T-helper 17 cell (primary cell): ENCODE measurements at regions not wholly inside any gene's neighbourhood (a gene's known extent, or its start where the extent isn't known, plus 50 kb on each side); places are given as distances from the start of the nearest gene placed in this dataset.

Experiments
- ATAC-seq: fragments of 150-1000 bp; cut with Tn5 transposase; 2 replicates; pipeline ENCODE4 v1.10.0; 2021; ENCODE audit warnings: mild to moderate bottlenecking, moderate library complexity
- DNase-seq, 3 donors: peaks; one replicate each; pipeline versions ENCODE4 v3.0.0 to v3.0.0-alpha.2; 2020 to 2021
- H3K9me3 ChIP-seq: one replicate; pipeline ENCODE4 v1.7.0; 2013; ENCODE audit warnings: low read length, mild to moderate bottlenecking; ENCODE audit not compliant: control insufficient read depth, poor library complexity, severe bottlenecking
- H3K27ac Mint-ChIP-seq: one replicate; pipeline ENCODE4 v1.8.0; 2022; ENCODE audit warnings: mild to moderate bottlenecking, moderate library complexity, mixed read lengths
- H3K27me3 Mint-ChIP-seq: one replicate; pipeline ENCODE4 v1.8.0; 2022; ENCODE audit warnings: mixed read lengths
- H3K36me3 Mint-ChIP-seq: one replicate; pipeline ENCODE4 v1.8.0; 2022; ENCODE audit warnings: low read depth, mixed read lengths
- H3K4me1 Mint-ChIP-seq: one replicate; pipeline ENCODE4 v1.8.0; 2022; ENCODE audit warnings: mild to moderate bottlenecking, mixed read lengths
- H3K4me3 Mint-ChIP-seq: one replicate; pipeline ENCODE4 v1.8.0; 2022; ENCODE audit warnings: mild to moderate bottlenecking, moderate library complexity, mixed read lengths

- Mint-ChIP-seq H3K27ac (no peak overlapping the region), H3K36me3 (no peaks in the 10 kb centered on the region), H3K4me3 (no peak overlapping the region), H3K4me1 (no peaks in the 10 kb centered on the region), H3K27me3 (peaks cover 11% of the 10 kb centered on the region)
- no peaks in the 10 kb centered on the region for H3K9me3 ChIP-seq
- DNase-seq (no peak), ATAC-seq (no peak)
These were observed 223.0 kb downstream of the AUH start for GRCh38 chr9:91138760-91139159.

DNA sequence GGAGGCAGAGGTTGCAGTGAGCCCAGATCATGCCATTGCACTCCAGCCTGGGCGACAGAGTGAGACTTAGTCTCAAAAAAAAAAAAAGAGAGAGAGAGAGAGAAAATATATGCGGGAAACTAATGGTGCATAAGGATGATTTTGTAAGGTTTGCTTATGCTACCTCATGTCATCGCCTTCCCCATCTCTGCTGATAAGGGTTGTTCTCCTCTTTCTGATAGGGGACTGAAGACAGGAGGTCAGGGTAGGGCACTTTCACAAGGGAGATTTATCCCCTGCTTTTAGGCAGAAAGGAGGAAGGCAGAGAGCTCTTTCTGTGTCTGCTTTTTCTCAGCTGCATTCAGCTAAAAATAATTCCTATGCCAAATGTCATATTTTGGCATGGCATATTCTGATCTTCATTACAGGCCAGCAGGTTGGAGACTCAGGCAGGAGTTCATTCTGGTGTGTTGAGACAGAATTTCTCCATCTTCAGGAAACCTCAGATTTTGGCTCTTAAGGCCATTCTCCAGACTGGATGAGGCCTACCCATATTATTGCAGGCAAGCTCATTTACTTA, 220.2 kb downstream of the AUH start:
- H3K4me3 Mint-ChIP-seq = no peak overlapping the region
- no peak overlapping the region for H3K27ac Mint-ChIP-seq
- ATAC-seq (no peak), DNase-seq (no peak)
- H3K27me3 Mint-ChIP-seq = no peaks in the 10 kb centered on the region
- no peaks in the 10 kb centered on the region for H3K36me3 Mint-ChIP-seq
- H3K4me1 Mint-ChIP-seq = peaks cover 4% of the 10 kb centered on the region
- H3K9me3 ChIP-seq = no peaks in the 10 kb centered on the region

- H3K9me3 ChIP-seq = no peaks in the 10 kb centered on the region
- Mint-ChIP-seq H3K27ac (no peak overlapping the region), H3K4me1 (peaks cover 14% of the 10 kb centered on the region), H3K36me3 (peaks cover 2% of the 10 kb centered on the region), H3K4me3 (no peak overlapping the region), H3K27me3 (no peaks in the 10 kb centered on the region)
- ATAC-seq (no peak), DNase-seq (no peak)
These were observed 218.6 kb downstream of the AUH start for GRCh38 chr9:91143162-91143561.

GRCh38 chr9:91143642-91144041, 218.1 kb downstream of the AUH start:
- ATAC-seq (no peak), DNase-seq (no peak)
- Mint-ChIP-seq H3K4me1 (peaks cover 15% of the 10 kb centered on the region), H3K27ac (no peak overlapping the region), H3K4me3 (no peak overlapping the region), H3K27me3 (no peaks in the 10 kb centered on the region), H3K36me3 (peaks cover 3% of the 10 kb centered on the region)
- H3K9me3 ChIP-seq = no peaks in the 10 kb centered on the region

DNA sequence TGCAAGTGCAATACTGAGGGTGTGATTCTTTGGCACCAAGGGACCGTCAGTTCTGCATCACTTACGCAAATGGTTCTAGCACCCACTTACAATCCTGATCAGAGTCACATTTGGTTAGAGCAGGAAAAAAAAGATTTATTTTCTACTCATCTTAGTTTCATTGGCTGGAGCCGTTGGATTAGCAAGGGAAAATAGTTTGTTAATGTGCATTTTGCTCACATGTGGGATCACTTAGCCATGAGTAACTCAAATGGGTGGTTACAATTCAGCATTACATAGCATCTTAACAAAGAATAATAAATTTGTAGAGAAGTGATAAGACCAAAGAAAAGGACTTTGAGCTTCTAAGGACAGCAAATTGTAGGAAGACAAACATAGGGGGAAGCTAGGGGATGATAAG, 216.9 kb downstream of the AUH start:
- Mint-ChIP-seq H3K27ac (no peak overlapping the region), H3K4me3 (no peak overlapping the region), H3K36me3 (peaks cover 3% of the 10 kb centered on the region), H3K4me1 (peaks cover 15% of the 10 kb centered on the region), H3K27me3 (no peaks in the 10 kb centered on the region)
- H3K9me3 ChIP-seq = no peaks in the 10 kb centered on the region
- ATAC-seq = no peak
- no peak for DNase-seq

DNA sequence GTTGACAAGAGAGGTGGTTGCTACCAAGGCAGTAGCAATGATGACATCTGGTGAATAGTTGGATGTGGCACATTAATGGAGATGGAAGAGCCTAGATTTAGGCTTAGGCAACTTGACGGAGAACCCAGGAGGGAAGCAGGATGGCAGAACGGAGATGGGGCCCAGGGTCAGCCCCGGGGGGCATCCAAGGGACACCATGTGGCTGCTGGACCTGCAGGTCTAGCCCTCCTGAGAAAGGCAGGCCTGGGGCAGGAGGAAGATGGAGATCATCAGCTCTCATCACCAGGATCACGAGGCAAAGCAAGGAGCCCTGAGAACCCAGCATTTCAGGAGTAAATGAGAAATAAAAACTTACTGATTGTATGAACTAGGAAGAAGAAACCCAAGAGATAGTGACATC, 216.2 kb downstream of the AUH start:
- no peaks in the 10 kb centered on the region for H3K9me3 ChIP-seq
- DNase-seq (no peak), ATAC-seq (no peak)
- Mint-ChIP-seq H3K4me3 (no peak overlapping the region), H3K4me1 (peaks cover 17% of the 10 kb centered on the region), H3K27me3 (no peaks in the 10 kb centered on the region), H3K36me3 (peaks cover 3% of the 10 kb centered on the region), H3K27ac (no peak overlapping the region)

DNA sequence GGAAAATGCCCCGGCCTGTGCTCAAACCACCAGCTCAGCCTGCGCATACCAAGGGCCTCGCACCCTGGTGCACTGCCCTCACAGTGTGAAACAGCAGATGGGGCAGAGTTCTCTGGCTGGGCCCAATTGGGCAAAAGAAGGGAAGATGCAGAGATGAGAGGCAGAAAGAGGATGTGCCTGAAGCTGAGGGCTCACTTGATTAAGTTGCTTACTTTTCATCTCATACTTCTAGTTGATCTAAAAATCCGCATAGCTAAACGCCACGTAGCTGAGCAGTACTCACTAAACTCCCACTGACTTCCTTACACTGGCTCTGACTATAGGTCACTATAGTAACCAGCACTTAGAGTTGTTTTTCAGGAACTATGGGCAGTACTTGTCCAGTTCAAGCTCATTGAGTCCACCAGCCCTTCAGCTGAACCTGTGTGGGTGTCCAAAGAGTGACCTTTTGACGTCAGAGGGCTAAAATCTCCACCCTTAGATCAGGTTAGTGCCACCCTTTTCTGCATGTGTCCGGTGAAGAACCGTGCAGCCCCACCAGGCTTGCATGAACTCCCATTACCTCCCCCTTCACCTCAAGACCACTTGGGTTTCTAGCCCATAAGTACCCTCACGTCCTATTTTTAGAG, 215.2 kb downstream of the AUH start:
- no peaks in the 10 kb centered on the region for H3K27me3 Mint-ChIP-seq
- ATAC-seq = no peak
- peaks cover 27% of the 10 kb centered on the region for H3K4me1 Mint-ChIP-seq
- H3K27ac Mint-ChIP-seq = no peak overlapping the region
- no peak for DNase-seq
- H3K9me3 ChIP-seq = no peaks in the 10 kb centered on the region
- peaks cover 3% of the 10 kb centered on the region for H3K36me3 Mint-ChIP-seq
- H3K4me3 Mint-ChIP-seq = no peak overlapping the region

GRCh38 chr9:91147079-91147708, 214.5 kb downstream of the AUH start:
- no peaks in the 10 kb centered on the region for H3K27me3 Mint-ChIP-seq
- H3K4me1 Mint-ChIP-seq = peaks cover 30% of the 10 kb centered on the region
- no peak for DNase-seq
- peak overlapping the region; percentile 72 for H3K27ac Mint-ChIP-seq
- peaks cover 3% of the 10 kb centered on the region for H3K36me3 Mint-ChIP-seq
- H3K9me3 ChIP-seq = no peaks in the 10 kb centered on the region
- no peak for ATAC-seq
- H3K4me3 Mint-ChIP-seq = no peak overlapping the region

- Mint-ChIP-seq H3K36me3 (peaks cover 3% of the 10 kb centered on the region), H3K4me1 (peaks cover 30% of the 10 kb centered on the region), H3K27ac (peak overlapping the region; percentile 72), H3K4me3 (no peak overlapping the region), H3K27me3 (no peaks in the 10 kb centered on the region)
- no peak for ATAC-seq
- no peaks in the 10 kb centered on the region for H3K9me3 ChIP-seq
- no peak for DNase-seq
These were observed 213.4 kb downstream of the AUH start for GRCh38 chr9:91148306-91148705.

DNA sequence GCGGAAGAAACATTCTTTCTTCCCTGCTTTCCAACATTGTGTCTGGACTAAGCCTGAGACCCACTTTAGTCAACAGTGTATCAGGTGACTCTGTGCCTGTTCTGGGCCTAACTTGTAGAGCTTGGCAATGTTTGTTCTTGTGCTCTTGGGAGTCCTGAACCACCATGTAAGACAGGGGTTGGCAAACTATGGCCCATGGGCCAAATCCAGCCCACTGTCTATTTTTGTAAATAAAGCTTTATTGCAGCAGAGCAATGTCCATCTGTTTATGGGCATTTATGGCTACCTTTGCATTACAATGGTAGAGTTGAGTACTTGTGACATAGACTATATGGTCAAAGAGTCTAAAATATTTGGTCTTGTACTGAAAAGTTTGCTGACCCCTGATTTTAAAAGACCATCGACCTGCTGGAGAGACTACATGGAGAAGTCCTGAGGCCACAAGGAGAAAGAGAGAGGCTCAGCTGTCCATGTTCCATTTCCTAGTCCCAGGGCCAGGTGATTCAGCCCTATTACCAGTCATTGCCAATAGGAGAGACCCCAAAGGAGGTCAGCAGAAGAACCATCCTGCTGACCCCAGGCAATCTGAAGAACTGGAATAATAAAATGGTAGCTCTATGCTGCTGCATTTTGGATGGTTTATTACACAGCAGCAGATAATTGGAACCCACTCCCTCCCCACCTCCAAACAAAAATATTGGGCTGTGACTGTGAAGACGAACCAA, 211.3 kb downstream of the AUH start:
- Mint-ChIP-seq H3K4me3 (no peak overlapping the region), H3K4me1 (peaks cover 30% of the 10 kb centered on the region), H3K36me3 (peaks cover 3% of the 10 kb centered on the region), H3K27me3 (no peaks in the 10 kb centered on the region), H3K27ac (peak overlapping the region; percentile 41)
- ATAC-seq (no peak), DNase-seq (no peak)
- no peaks in the 10 kb centered on the region for H3K9me3 ChIP-seq

GRCh38 chr9:91150998-91151717, 210.6 kb downstream of the AUH start:
- Mint-ChIP-seq H3K27ac (peak overlapping the region; percentile 41), H3K4me3 (no peak overlapping the region), H3K4me1 (peaks cover 26% of the 10 kb centered on the region), H3K27me3 (no peaks in the 10 kb centered on the region), H3K36me3 (peaks cover 3% of the 10 kb centered on the region)
- no peak for DNase-seq
- H3K9me3 ChIP-seq = no peaks in the 10 kb centered on the region
- ATAC-seq = peak; percentile 96

DNA sequence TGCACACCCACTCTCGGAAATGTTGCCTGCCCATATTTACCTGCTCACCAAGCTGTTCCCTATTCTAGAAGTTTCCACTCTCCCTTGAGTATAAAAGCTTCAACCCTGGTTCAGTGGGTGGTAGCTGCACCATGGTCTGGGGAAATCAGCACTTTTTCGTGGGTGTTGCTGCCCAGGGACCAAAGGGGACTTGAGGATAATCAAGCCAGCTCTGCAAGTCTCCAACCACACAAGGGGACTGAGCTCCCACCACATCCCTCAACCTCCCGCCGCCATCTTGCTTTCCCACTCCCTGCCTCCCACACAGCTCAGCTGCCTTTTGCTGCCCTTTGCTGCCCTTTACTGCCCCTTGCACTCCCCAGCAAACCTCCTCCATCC, 210.0 kb downstream of the AUH start:
- no peaks in the 10 kb centered on the region for H3K9me3 ChIP-seq
- DNase-seq (no peak), ATAC-seq (no peak)
- Mint-ChIP-seq H3K36me3 (peaks cover 3% of the 10 kb centered on the region), H3K27me3 (no peaks in the 10 kb centered on the region), H3K4me3 (peak overlapping the region; percentile 63), H3K4me1 (peaks cover 26% of the 10 kb centered on the region), H3K27ac (peak overlapping the region; percentile 41)

DNA sequence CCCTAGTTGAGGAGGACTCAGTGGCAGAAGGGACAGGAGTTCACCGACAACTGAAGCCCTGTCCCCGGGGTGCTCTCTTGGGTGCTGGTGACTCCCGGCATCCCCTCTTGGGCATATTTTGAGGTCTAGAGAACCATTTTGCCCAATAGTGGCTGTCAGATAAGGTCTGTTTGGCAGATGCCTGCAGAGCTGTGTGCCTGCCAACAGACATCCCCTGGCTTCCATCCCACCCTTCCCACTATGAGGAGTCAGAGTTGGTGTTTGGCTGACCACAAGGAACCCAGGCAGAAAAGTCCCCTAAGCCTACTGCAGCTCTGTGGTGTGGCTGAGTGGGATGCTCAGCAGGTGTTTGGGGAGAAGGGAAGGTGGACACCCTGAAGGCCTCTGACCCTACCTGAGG, 207.0 kb downstream of the AUH start:
- H3K27me3 Mint-ChIP-seq = no peaks in the 10 kb centered on the region
- no peaks in the 10 kb centered on the region for H3K36me3 Mint-ChIP-seq
- no peak for DNase-seq
- H3K4me1 Mint-ChIP-seq = peaks cover 15% of the 10 kb centered on the region
- H3K27ac Mint-ChIP-seq = no peak overlapping the region
- no peaks in the 10 kb centered on the region for H3K9me3 ChIP-seq
- ATAC-seq = no peak
- no peak overlapping the region for H3K4me3 Mint-ChIP-seq
